GM23338 (cell line): ENCODE measurements at regions not wholly inside any gene's neighbourhood (a gene's known extent, or its start where the extent isn't known, plus 50 kb on each side); places are given as distances from the start of the nearest gene placed in this dataset.

Experiments used
- ATAC-seq: fragments of 200-7000 bp; cut with Tn5 transposase; 3 replicates; pipeline ENCODE4 v1.9.1; 2020
- DNase-seq: peaks from one replicate; pipeline ENCODE4 v3.0.0-alpha.2; 2015; ENCODE audit warnings: low spot score
- H2AFZ ChIP-seq: fragments of 200-600 bp; sonication (generic); 2 replicates; pipeline ENCODE4 v1.8.0; 2016; ENCODE audit warnings: antibody characterized with exemption, mild to moderate bottlenecking, moderate library complexity
- H3F3A ChIP-seq: fragments of 200-600 bp; sonication (generic); replicated peaks from 2 replicates; pipeline ENCODE4 v1.8.0; 2017; ENCODE audit warnings: antibody characterized with exemption, mixed run types, low read depth
- H3K27ac ChIP-seq: fragments of 200-600 bp; sonication (generic); 2 replicates; pipeline ENCODE4 v1.6.1; 2016; ENCODE audit warnings: low read depth
- H3K27me3 ChIP-seq: fragments of 200-600 bp; sonication (generic); 2 replicates; pipeline ENCODE4 v1.8.0; 2016; ENCODE audit warnings: mild to moderate bottlenecking, mixed run types, moderate library complexity; ENCODE audit not compliant: insufficient read depth
- H3K36me3 ChIP-seq: fragments of 200-600 bp; sonication (generic); 2 replicates; pipeline ENCODE4 v1.8.0; 2016; ENCODE audit warnings: mild to moderate bottlenecking; ENCODE audit not compliant: insufficient read depth
- H3K4me1 ChIP-seq: fragments of 200-600 bp; sonication (generic); 2 replicates; pipeline ENCODE4 v1.8.0; 2016; ENCODE audit warnings: mild to moderate bottlenecking, moderate library complexity; ENCODE audit not compliant: insufficient read depth
- H3K4me2 ChIP-seq: fragments of 200-600 bp; sonication (generic); 2 replicates; pipeline ENCODE4 v1.7.1; 2017; ENCODE audit warnings: mixed run types
- H3K4me3 ChIP-seq: fragments of 200-600 bp; sonication (generic); 2 replicates; pipeline ENCODE4 v1.6.1; 2016; ENCODE audit warnings: mixed run types
- H3K79me2 ChIP-seq: fragments of 200-600 bp; sonication (generic); replicated peaks from 2 replicates; pipeline ENCODE4 v1.8.0; 2017; ENCODE audit warnings: mild to moderate bottlenecking; ENCODE audit not compliant: insufficient read depth
- H3K9me2 ChIP-seq: fragments of 200-600 bp; sonication (generic); 2 replicates; pipeline ENCODE4 v1.8.0; 2017; ENCODE audit not compliant: insufficient read depth
- H4K20me1 ChIP-seq: fragments of 200-600 bp; sonication (generic); replicated peaks from 2 replicates; pipeline ENCODE4 v1.8.0; 2017; ENCODE audit warnings: mild to moderate bottlenecking; ENCODE audit not compliant: insufficient read depth
- H3K27ac Mint-ChIP-seq: 2 replicates; pipeline ENCODE4 v1.8.0; 2020; ENCODE audit warnings: inconsistent platforms, mild to moderate bottlenecking, moderate library complexity, mixed read lengths
- H3K27me3 Mint-ChIP-seq: 3 replicates; pipeline ENCODE4 v1.8.0; 2022; ENCODE audit warnings: low read depth, mild to moderate bottlenecking, moderate library complexity, mixed read lengths, inconsistent platforms; ENCODE audit not compliant: insufficient read depth, poor library complexity
- H3K36me3 Mint-ChIP-seq: 3 replicates; pipeline ENCODE4 v1.8.0; 2021; ENCODE audit warnings: low read depth, mild to moderate bottlenecking, inconsistent platforms, moderate library complexity, mixed read lengths
- H3K4me1 Mint-ChIP-seq: 3 replicates; pipeline ENCODE4 v1.8.0; 2020; ENCODE audit warnings: mild to moderate bottlenecking, inconsistent platforms, mixed read lengths
- H3K4me3 Mint-ChIP-seq: 3 replicates; pipeline ENCODE4 v1.8.0; 2021; ENCODE audit warnings: moderate library complexity, mild to moderate bottlenecking, inconsistent platforms, mixed read lengths
- H3K9me3 Mint-ChIP-seq: 3 replicates; pipeline ENCODE4 v1.8.0; 2020; ENCODE audit warnings: moderate library complexity, mild to moderate bottlenecking, inconsistent platforms, mixed read lengths
- CREB1 ChIP-seq: fragments of 250-450 bp; sonication (Bioruptor Pico); IDR thresholded peaks from 2 replicates; pipeline ENCODE4 v1.5.0; 2020; ENCODE audit warnings: low read depth, mild to moderate bottlenecking, moderate library complexity
- CTCF ChIP-seq, 2 experiments: fragments of 200-600 bp in 1 of 2; sonication (generic) in 1 of 2; conservative IDR thresholded peaks; 2 replicates each; pipeline versions ENCODE4 v1.5.1 to v1.6.1; 2016 to 2017; ENCODE audit warnings: antibody characterized with exemption in 2 of 2, low read depth in 2 of 2, mild to moderate bottlenecking in 2 of 2, moderate library complexity in 1 of 2
- ETS1 ChIP-seq: IDR thresholded peaks from 2 replicates; pipeline ENCODE4 v1.6.1; 2016; ENCODE audit warnings: antibody characterized with exemption
- EZH2 ChIP-seq: fragments of 200-600 bp; sonication (generic); IDR thresholded peaks from one replicate; pipeline ENCODE4 v1.8.0; 2017; ENCODE audit warnings: antibody characterized with exemption, mild to moderate bottlenecking, low read depth; ENCODE audit not compliant: unreplicated experiment
- EZH2phosphoT487 ChIP-seq: fragments of 200-600 bp; sonication (generic); IDR thresholded peaks from one replicate; pipeline ENCODE4 v1.8.1; 2018; ENCODE audit warnings: antibody characterized with exemption; ENCODE audit not compliant: unreplicated experiment
- JUNB ChIP-seq: IDR thresholded peaks from one replicate; pipeline ENCODE4 v1.6.1; 2016; ENCODE audit warnings: antibody characterized with exemption; ENCODE audit not compliant: unreplicated experiment
- NANOG ChIP-seq: IDR thresholded peaks from 2 replicates; pipeline ENCODE4 v1.6.1; 2016; ENCODE audit warnings: antibody characterized with exemption, borderline replicate concordance
- POLR2AphosphoS5 ChIP-seq: IDR thresholded peaks from 2 replicates; pipeline ENCODE4 v1.6.1; 2016; ENCODE audit warnings: antibody characterized with exemption, low read depth
- REST ChIP-seq: IDR thresholded peaks from one replicate; pipeline ENCODE4 v1.6.1; 2018; ENCODE audit warnings: antibody characterized with exemption; ENCODE audit not compliant: unreplicated experiment
- STAT1 ChIP-seq: IDR thresholded peaks from one replicate; pipeline ENCODE4 v1.6.1; 2016; ENCODE audit warnings: antibody characterized with exemption; ENCODE audit not compliant: unreplicated experiment
- ZNF114 ChIP-seq: fragments of 250-450 bp; sonication (Bioruptor Pico); IDR thresholded peaks from 2 replicates; pipeline ENCODE4 v1.5.0; 2020; ENCODE audit warnings: mild to moderate bottlenecking, moderate library complexity
- ZNF331 ChIP-seq: fragments of 250-450 bp; sonication (Bioruptor Pico); IDR thresholded peaks from 2 replicates; pipeline ENCODE4 v1.5.0; 2020; ENCODE audit warnings: low read depth, mild to moderate bottlenecking, moderate library complexity
- ZNF462 ChIP-seq: fragments of 250-450 bp; sonication (Bioruptor Pico); IDR thresholded peaks from 2 replicates; pipeline ENCODE4 v1.5.0; 2020; ENCODE audit warnings: mild to moderate bottlenecking, moderate library complexity

- DNase-seq (no peak), ATAC-seq (no peak)
- Mint-ChIP-seq H3K36me3 (no peaks in the 10 kb centered on the region), H3K27ac (no peak overlapping the region), H3K4me1 (peaks cover 21% of the 10 kb centered on the region), H3K27me3 (no peaks in the 10 kb centered on the region), H3K4me3 (no peak overlapping the region), H3K9me3 (no peaks in the 10 kb centered on the region)
- no peaks in the 10 kb centered on the region for H3K79me2 ChIP-seq
- no peaks in the 10 kb centered on the region for H3F3A ChIP-seq
- H3K36me3 ChIP-seq: no peaks in the 10 kb centered on the region
- no peak overlapping the region for H3K27ac ChIP-seq
- TF ChIP-seq EZH2phosphoT487 (no peak), ZNF331 (no peak), JUNB (no peak), EZH2 (no peak), STAT1 (no peak), CTCF (conservative IDR thresholded peaks at IDR 0.05; ENCODE audit: low read depth in 2 of 2) (no peak), ZNF462 (CRISPR knock-in tag) (no peak), POLR2AphosphoS5 (no peak), CREB1 (CRISPR knock-in tag) (no peak), REST (no peak), ETS1 (no peak), NANOG (no peak), ZNF114 (CRISPR knock-in tag) (no peak)
- no peaks in the 10 kb centered on the region for H4K20me1 ChIP-seq
- H2AFZ ChIP-seq: no peak overlapping the region
- H3K4me2 ChIP-seq: no peak overlapping the region
- H3K4me1 ChIP-seq: peaks cover 23% of the 10 kb centered on the region
- no peaks in the 10 kb centered on the region for H3K27me3 ChIP-seq
- no peak overlapping the region for H3K4me3 ChIP-seq
- no peaks in the 10 kb centered on the region; the same call in 1 of the 2 replicates for H3K9me2 ChIP-seq
Observed at GRCh38 chr14:56741325-56741724, 69.0 kb downstream of the OTX2 start.
